ENCODE measurements at regions not wholly inside any gene's neighbourhood (a gene's known extent, or its start where the extent isn't known, plus 50 kb on each side); places are given as distances from the start of the nearest gene placed in this dataset.
A peak's percentile ranks its signal among the peaks of the same experiment; 100 is the strongest.

DNA sequence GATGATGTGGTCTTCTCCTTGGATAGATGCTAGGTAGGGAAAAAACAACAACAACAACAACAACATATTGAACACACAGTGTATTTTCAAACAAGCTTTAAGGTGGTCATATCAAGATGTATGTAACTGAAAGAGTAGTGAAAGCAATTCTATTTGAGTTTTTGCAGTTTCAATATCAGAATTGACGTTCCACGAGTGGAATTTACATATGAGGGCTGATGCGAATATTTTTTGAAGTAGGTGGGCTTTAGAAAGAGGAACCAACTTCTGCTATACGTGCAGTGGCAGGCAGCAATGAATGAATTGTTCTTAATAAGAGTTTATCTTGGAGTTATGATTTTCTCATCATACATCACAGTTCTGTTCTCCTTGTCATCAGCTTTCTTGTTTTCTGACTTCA is 151.9 kb upstream of the CNTN3 start:
- H3K9ac ChIP-seq = no peak overlapping the region
- H3K4me1 ChIP-seq = no peaks in the 10 kb centered on the region
- no peaks in the 10 kb centered on the region for H3K27me3 ChIP-seq
- no peak for TF ChIP-seq EZH2 (IDR thresholded peaks at IDR 0.05)
- TF ChIP-seq EZH2phosphoT487 (IDR thresholded peaks at IDR 0.05) = no peak
- TF ChIP-seq, protein P1, sequence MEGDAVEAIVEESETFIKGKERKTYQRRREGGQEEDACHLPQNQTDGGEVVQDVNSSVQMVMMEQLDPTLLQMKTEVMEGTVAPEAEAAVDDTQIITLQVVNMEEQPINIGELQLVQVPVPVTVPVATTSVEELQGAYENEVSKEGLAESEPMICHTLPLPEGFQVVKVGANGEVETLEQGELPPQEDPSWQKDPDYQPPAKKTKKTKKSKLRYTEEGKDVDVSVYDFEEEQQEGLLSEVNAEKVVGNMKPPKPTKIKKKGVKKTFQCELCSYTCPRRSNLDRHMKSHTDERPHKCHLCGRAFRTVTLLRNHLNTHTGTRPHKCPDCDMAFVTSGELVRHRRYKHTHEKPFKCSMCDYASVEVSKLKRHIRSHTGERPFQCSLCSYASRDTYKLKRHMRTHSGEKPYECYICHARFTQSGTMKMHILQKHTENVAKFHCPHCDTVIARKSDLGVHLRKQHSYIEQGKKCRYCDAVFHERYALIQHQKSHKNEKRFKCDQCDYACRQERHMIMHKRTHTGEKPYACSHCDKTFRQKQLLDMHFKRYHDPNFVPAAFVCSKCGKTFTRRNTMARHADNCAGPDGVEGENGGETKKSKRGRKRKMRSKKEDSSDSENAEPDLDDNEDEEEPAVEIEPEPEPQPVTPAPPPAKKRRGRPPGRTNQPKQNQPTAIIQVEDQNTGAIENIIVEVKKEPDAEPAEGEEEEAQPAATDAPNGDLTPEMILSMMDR (IDR thresholded peaks at IDR 0.05) = no peak
- Mint-ChIP-seq H3K4me1 (no peaks in the 10 kb centered on the region), H3K9me3 (no peaks in the 10 kb centered on the region), H3K36me3 (no peaks in the 10 kb centered on the region), H3K27ac (no peak overlapping the region), H3K27me3 (ENCODE audit: insufficient read depth, low read depth) (no peaks in the 10 kb centered on the region), H3K4me3 (no peak overlapping the region)
- H2AFZ ChIP-seq (replicated peaks) = peak overlapping the region; percentile 14
- no peak overlapping the region for H3K4me3 ChIP-seq
- no peak overlapping the region for H3K4me2 ChIP-seq
- no peak for DNase-seq (ENCODE audit: low spot score)
- no peaks in the 10 kb centered on the region for H3K9me3 ChIP-seq (ENCODE audit: low read depth)
- H3K36me3 ChIP-seq = no peaks in the 10 kb centered on the region
- no peaks in the 10 kb centered on the region for H3K79me2 ChIP-seq (ENCODE audit: low read depth)
- H3F3A ChIP-seq (ENCODE audit: low read depth) = no peaks in the 10 kb centered on the region
- no peak overlapping the region for H3K27ac ChIP-seq
- H4K20me1 ChIP-seq (ENCODE audit: low read depth) = no peaks in the 10 kb centered on the region

DNA sequence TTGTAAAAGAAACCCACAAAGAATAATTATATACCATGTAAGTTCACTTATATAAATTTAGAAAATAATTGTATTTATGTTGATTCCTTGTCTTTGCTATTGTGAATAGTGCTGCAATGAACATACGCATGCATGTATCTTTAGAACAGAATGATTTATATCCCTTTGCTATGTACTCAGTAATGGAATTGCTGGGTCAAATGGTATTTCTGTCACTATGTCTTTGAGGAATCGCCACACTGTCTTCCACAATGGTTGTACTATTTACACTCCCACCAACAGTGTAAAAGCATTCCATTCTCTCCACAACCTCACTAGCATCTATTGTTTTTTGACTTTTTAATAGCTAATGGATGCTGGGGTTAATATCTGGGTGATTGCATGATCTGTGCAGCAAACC is 149.4 kb upstream of the CNTN3 start:
- no peak overlapping the region for H3K4me3 Mint-ChIP-seq
- H3K27ac ChIP-seq = no peak overlapping the region
- no peak for DNase-seq (ENCODE audit: low spot score)
- H3K9me3 ChIP-seq (ENCODE audit: low read depth) = no peaks in the 10 kb centered on the region
- H3K27ac Mint-ChIP-seq = no peak overlapping the region
- H2AFZ ChIP-seq (replicated peaks) = no peak overlapping the region
- H3K36me3 ChIP-seq = no peaks in the 10 kb centered on the region
- no peaks in the 10 kb centered on the region for H3K27me3 Mint-ChIP-seq (ENCODE audit: insufficient read depth, low read depth)
- H3F3A ChIP-seq (ENCODE audit: low read depth) = no peaks in the 10 kb centered on the region
- H3K4me3 ChIP-seq = no peak overlapping the region
- peaks cover 15% of the 10 kb centered on the region for H3K9me3 Mint-ChIP-seq
- no peak overlapping the region for H3K4me2 ChIP-seq
- H3K79me2 ChIP-seq (ENCODE audit: low read depth) = no peaks in the 10 kb centered on the region
- no peaks in the 10 kb centered on the region for H3K4me1 ChIP-seq
- TF ChIP-seq, protein P1 (IDR thresholded peaks at IDR 0.05) = no peak
- TF ChIP-seq EZH2 (IDR thresholded peaks at IDR 0.05) (no peak), EZH2phosphoT487 (IDR thresholded peaks at IDR 0.05) (no peak)
- no peak overlapping the region for H3K9ac ChIP-seq
- no peaks in the 10 kb centered on the region for H3K4me1 Mint-ChIP-seq
- no peaks in the 10 kb centered on the region for H4K20me1 ChIP-seq (ENCODE audit: low read depth)
- no peaks in the 10 kb centered on the region for H3K27me3 ChIP-seq
- H3K36me3 Mint-ChIP-seq = peaks cover 6% of the 10 kb centered on the region

DNA sequence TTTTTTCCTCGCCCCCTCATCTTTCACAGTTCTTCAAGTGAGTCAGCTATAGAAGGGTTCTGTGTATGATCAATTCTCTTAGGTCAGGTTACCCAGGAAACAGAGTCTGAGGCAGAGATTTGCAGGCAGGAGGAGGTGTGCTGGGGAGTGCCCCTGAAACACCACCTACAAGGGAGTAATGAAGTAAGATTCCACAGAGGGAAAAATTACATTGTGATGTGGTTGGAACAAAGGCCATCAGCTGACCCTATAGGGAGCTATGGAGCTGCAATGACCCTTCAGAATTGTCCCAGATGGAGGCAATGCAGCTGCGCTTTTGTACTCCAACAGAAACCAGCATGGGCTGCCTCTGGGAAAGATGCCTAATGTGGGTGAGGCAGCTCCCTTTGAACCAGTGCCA is 142.2 kb upstream of the CNTN3 start:
- Histone ChIP-seq H3K27me3 (no peaks in the 10 kb centered on the region), H3K27ac (peak overlapping the region; percentile 11), H3K79me2 (ENCODE audit: low read depth) (no peaks in the 10 kb centered on the region), H3K4me3 (no peak overlapping the region), H3K9ac (no peak overlapping the region), H4K20me1 (ENCODE audit: low read depth) (no peaks in the 10 kb centered on the region), H3F3A (ENCODE audit: low read depth) (no peaks in the 10 kb centered on the region), H3K9me3 (ENCODE audit: low read depth) (no peaks in the 10 kb centered on the region), H3K4me1 (peaks cover 17% of the 10 kb centered on the region), H3K36me3 (no peaks in the 10 kb centered on the region), H2AFZ (replicated peaks) (no peak overlapping the region), H3K4me2 (no peak overlapping the region)
- TF ChIP-seq EZH2phosphoT487 (IDR thresholded peaks at IDR 0.05) = no peak
- no peak for TF ChIP-seq EZH2 (IDR thresholded peaks at IDR 0.05)
- TF ChIP-seq, protein P1 (IDR thresholded peaks at IDR 0.05) = no peak
- Mint-ChIP-seq H3K4me1 (peaks cover 19% of the 10 kb centered on the region), H3K36me3 (peaks cover 7% of the 10 kb centered on the region), H3K4me3 (no peak overlapping the region), H3K27me3 (ENCODE audit: insufficient read depth, low read depth) (peaks cover 3% of the 10 kb centered on the region), H3K9me3 (peaks cover 21% of the 10 kb centered on the region), H3K27ac (peak overlapping the region; percentile 87)
- DNase-seq (ENCODE audit: low spot score) = peak; percentile 66
